HCT116 (cell line): ENCODE measurements at regions not wholly inside any gene's neighbourhood (a gene's known extent, or its start where the extent isn't known, plus 50 kb on each side); places are given as distances from the start of the nearest gene placed in this dataset.

Experiments used
- ATAC-seq: fragments of 200-7000 bp; cut with Tn5 transposase; 2 replicates; pipeline ENCODE4 v1.9.1; 2020; ENCODE audit warnings: mild to moderate bottlenecking, moderate library complexity
- BruUV-seq: library from RNA; stranded (reverse); fragments of 400-500 nt; replicated peaks from 2 replicates; lab custom pipeline; 2021; lab: Mats Ljungman, UMichigan
- CTCF ChIA-PET: fragments of 300-600 bp; sonication (Branson Sonifier 250); formaldehyde crosslinking; loops from one replicate; lab custom pipeline; 2021; ENCODE audit warnings: antibody characterized with exemption; lab: Charles Lee
- POLR2A ChIA-PET: fragments of 300-600, 350-600 bp; sonication (Branson Sonifier 250); formaldehyde crosslinking; loops from one replicate; lab custom pipeline; 2021; ENCODE audit warnings: antibody characterized with exemption; lab: Charles Lee
- RAD21 ChIA-PET, 2 experiments: fragments of 300-600 bp; sonication (Branson Sonifier 250); formaldehyde crosslinking; loops; one replicate each; lab custom pipeline; 2023; ENCODE audit warnings: low total read pairs in 2 of 2; ENCODE audit not compliant: uncharacterized antibody in 2 of 2, unreplicated experiment in 2 of 2, low non-redundant PET in 1 of 2; lab: Charles Lee
- DNase-seq: peaks from one replicate; pipeline ENCODE4 v3.0.0-alpha.2; 2010; ENCODE audit warnings: low read depth, low spot score
- H2AFZ ChIP-seq: fragments of 200-600 bp; shearing (Covaris generic), sonication (generic); 2 replicates; pipeline ENCODE4 v1.6.1; 2017; ENCODE audit warnings: low read depth, mixed run types, mixed read lengths, antibody characterized with exemption, low read length; ENCODE audit not compliant: poor library complexity, severe bottlenecking
- H3K27ac ChIP-seq: 2 replicates; pipeline ENCODE4 v1.5.1; 2012; ENCODE audit warnings: low read depth, low read length
- H3K27me3 ChIP-seq: fragments of 200-600 bp; sonication (generic); 2 replicates; pipeline ENCODE4 v1.6.1; 2016; ENCODE audit warnings: mixed run types, low read length, mixed read lengths; ENCODE audit not compliant: insufficient read depth
- H3K36me3 ChIP-seq, 2 experiments: fragments of 200-500 bp in 1 of 2; fragments of 200-600 bp in 1 of 2; sonication (Bioruptor generic) in 1 of 2; sonication (generic) in 1 of 2; 2 replicates each; pipeline versions ENCODE4 v1.5.1 to v1.6.1; 2014 to 2016; ENCODE audit warnings: low read length in 2 of 2, inconsistent platforms in 1 of 2, mixed read lengths in 1 of 2, mixed run types in 1 of 2; ENCODE audit not compliant: insufficient read depth in 2 of 2, control insufficient read depth in 1 of 2
- H3K4me1 ChIP-seq, 2 experiments: fragments of 200-600 bp in 1 of 2; sonication (generic) in 1 of 2; 2 replicates each; pipeline versions ENCODE4 v1.5.1 to v1.6.1; 2012 to 2017; ENCODE audit warnings: low read length in 2 of 2, inconsistent platforms in 1 of 2, mild to moderate bottlenecking in 1 of 2, mixed read lengths in 1 of 2, mixed run types in 1 of 2, moderate library complexity in 1 of 2; ENCODE audit not compliant: insufficient read depth in 2 of 2, control insufficient read depth in 1 of 2
- H3K4me2 ChIP-seq: fragments of 200-600 bp; sonication (generic); 2 replicates; pipeline ENCODE4 v1.6.1; 2017; ENCODE audit warnings: mixed run types, low read length, mixed read lengths
- H3K4me3 ChIP-seq, 2 experiments: fragments of 200-600 bp in 1 of 2; sonication (generic) in 1 of 2; replicated peaks in 1 of 2; 2 replicates each; pipeline ENCODE4 v1.5.1; 2011 to 2016; ENCODE audit warnings: low read length in 2 of 2, control low read depth in 1 of 2, low read depth in 1 of 2, mild to moderate bottlenecking in 1 of 2, mixed read lengths in 1 of 2, mixed run types in 1 of 2
- H3K79me2 ChIP-seq: fragments of 200-600 bp; sonication (generic); 2 replicates; pipeline ENCODE4 v1.6.1; 2017; ENCODE audit warnings: mild to moderate bottlenecking, mixed run types, low read length, moderate library complexity, mixed read lengths; ENCODE audit not compliant: insufficient read depth
- H3K9ac ChIP-seq: fragments of 200-600 bp; sonication (generic); 2 replicates; pipeline ENCODE4 v1.6.1; 2016; ENCODE audit warnings: low read length, mixed read lengths
- H3K9me2 ChIP-seq: fragments of 200-600 bp; sonication (generic), shearing (Covaris generic); 2 replicates; pipeline ENCODE4 v1.6.1; 2017; ENCODE audit warnings: mixed run types, mild to moderate bottlenecking, moderate library complexity; ENCODE audit not compliant: insufficient read depth
- H3K9me3 ChIP-seq, 2 experiments: fragments of 200-500 bp in 1 of 2; fragments of 200-600 bp in 1 of 2; sonication (Bioruptor generic) in 1 of 2; sonication (generic) in 1 of 2; 2 replicates each; pipeline ENCODE4 v1.6.1; 2014 to 2017; ENCODE audit warnings: low read length in 2 of 2, mixed read lengths in 2 of 2, inconsistent platforms in 1 of 2, low read depth in 1 of 2, mild to moderate bottlenecking in 1 of 2, mixed run types in 1 of 2, moderate library complexity in 1 of 2; ENCODE audit not compliant: control insufficient read depth in 1 of 2, insufficient read depth in 1 of 2
- H4K20me1 ChIP-seq: fragments of 200-600 bp; sonication (generic), shearing (Covaris generic); 2 replicates; pipeline ENCODE4 v1.6.1; 2017; ENCODE audit warnings: mixed run types, mild to moderate bottlenecking, moderate library complexity; ENCODE audit not compliant: insufficient read depth
- CEBPB ChIP-seq: IDR thresholded peaks from 2 replicates; pipeline ENCODE4 v1.6.1; 2012; ENCODE audit warnings: low read depth
- EGR1 ChIP-seq: IDR thresholded peaks from 2 replicates; pipeline ENCODE4 v1.6.1; 2012; ENCODE audit warnings: low read depth
- ELF1 ChIP-seq: IDR thresholded peaks from 2 replicates; pipeline ENCODE4 v1.6.1; 2012; ENCODE audit warnings: low read depth, borderline replicate concordance
- EZH2 ChIP-seq: fragments of 200-600 bp; sonication (generic); IDR thresholded peaks from 2 replicates; pipeline ENCODE4 v1.6.1; 2017; ENCODE audit warnings: antibody characterized with exemption, mixed run types
- EZH2phosphoT487 ChIP-seq: fragments of 200-600 bp; IDR thresholded peaks from 2 replicates; pipeline ENCODE4 v1.6.1; 2018; ENCODE audit warnings: antibody characterized with exemption, borderline replicate concordance
- FOSL1 ChIP-seq: IDR thresholded peaks from 2 replicates; pipeline ENCODE4 v1.6.1; 2012; ENCODE audit warnings: low read depth
- JUND ChIP-seq: IDR thresholded peaks from 2 replicates; pipeline ENCODE4 v1.6.1; 2012
- POLR2A ChIP-seq: IDR thresholded peaks from 2 replicates; pipeline ENCODE4 v1.7.0; 2011; ENCODE audit warnings: borderline replicate concordance; ENCODE audit not compliant: insufficient read depth, insufficient read length; ENCODE audit errors: extremely low read depth
- RAD21 ChIP-seq: IDR thresholded peaks from 2 replicates; pipeline ENCODE4 v1.6.1; 2012; ENCODE audit warnings: low read depth, mild to moderate bottlenecking
- SIN3A ChIP-seq: IDR thresholded peaks from 2 replicates; pipeline ENCODE4 v1.6.1; 2012; ENCODE audit warnings: low read depth
- SP1 ChIP-seq: IDR thresholded peaks from 2 replicates; pipeline ENCODE4 v1.6.1; 2012; ENCODE audit warnings: low read depth
- YY1 ChIP-seq: IDR thresholded peaks from 2 replicates; pipeline ENCODE4 v1.6.1; 2011; ENCODE audit warnings: low read length, low read depth, moderate library complexity, mild to moderate bottlenecking; ENCODE audit not compliant: insufficient replicate concordance; ENCODE audit errors: extremely low read depth
- ZFX ChIP-seq: fragments of 450-650 bp; IDR thresholded peaks from 2 replicates; pipeline ENCODE4 v1.6.1; 2017
- ZNF274 ChIP-seq: fragments of 200-500 bp; sonication (Bioruptor generic); IDR thresholded peaks from 2 replicates; pipeline ENCODE4 v1.6.1; 2014; ENCODE audit warnings: mild to moderate bottlenecking, low read depth, low read length, inconsistent platforms
- intact Hi-C: fragments of 100-400 bp; cut with micrococcal nuclease; formaldehyde crosslinking; loops from 2 replicates; pipeline ENCODE4 v1.10.0; 2022
- TF ChIP-seq, protein P1 (sequence below): IDR thresholded peaks from 2 replicates; pipeline ENCODE4 v1.6.1; 2012
- TF ChIP-seq, protein P2 (sequence below): IDR thresholded peaks from 2 replicates; pipeline ENCODE4 v1.6.1; 2012; ENCODE audit warnings: low read depth
- TF ChIP-seq, protein P3 (sequence below): IDR thresholded peaks from 2 replicates; pipeline ENCODE4 v1.6.1; 2011; ENCODE audit warnings: mild to moderate bottlenecking, low read length, moderate library complexity; ENCODE audit not compliant: insufficient replicate concordance; ENCODE audit errors: extremely low read depth

DNA sequence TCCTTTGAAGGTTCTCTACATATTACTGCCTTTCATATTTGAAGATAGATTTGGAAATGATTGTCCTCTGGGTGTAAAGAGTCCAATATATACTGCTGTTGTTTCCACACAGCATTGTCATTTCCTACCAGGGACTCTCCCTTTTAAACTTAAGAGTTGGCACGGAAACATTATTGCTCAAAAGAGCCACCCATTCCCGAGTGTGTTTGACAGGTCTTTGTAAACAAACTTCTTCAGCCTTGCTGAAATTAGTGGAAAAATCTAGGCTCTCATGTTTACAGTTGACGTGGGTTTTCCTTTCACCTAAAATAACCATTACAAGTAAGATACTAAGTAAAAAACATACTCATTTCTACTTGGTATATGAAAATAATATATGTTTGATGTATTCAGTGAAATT is 111.4 kb upstream of the LIMCH1 start:
- Histone ChIP-seq H2AFZ (no peak overlapping the region), H3K79me2 (no peaks in the 10 kb centered on the region), H3K9me3 (no peaks in the 10 kb centered on the region), H3K36me3 (no peaks in the 10 kb centered on the region), H4K20me1 (no peaks in the 10 kb centered on the region), H3K27ac (no peak overlapping the region), H3K4me3 (no peak overlapping the region), H3K27me3 (no peaks in the 10 kb centered on the region), H3K4me2 (no peak overlapping the region), H3K9me2 (no peaks in the 10 kb centered on the region), H3K9ac (no peak overlapping the region), H3K4me1 (no peaks in the 10 kb centered on the region)
- RAD21 ChIA-PET: no interaction called here
- POLR2A ChIA-PET: no interaction called here
- CTCF ChIA-PET: no interaction called here
- intact Hi-C loops: no loop called here
- BruUV-seq: no TSS peak
- DNase-seq: no peak
- no peak for ATAC-seq
- no peak for TF ChIP-seq JUND
- TF ChIP-seq SIN3A: no peak
- TF ChIP-seq, protein P1, sequence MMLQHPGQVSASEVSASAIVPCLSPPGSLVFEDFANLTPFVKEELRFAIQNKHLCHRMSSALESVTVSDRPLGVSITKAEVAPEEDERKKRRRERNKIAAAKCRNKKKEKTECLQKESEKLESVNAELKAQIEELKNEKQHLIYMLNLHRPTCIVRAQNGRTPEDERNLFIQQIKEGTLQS: no peak
- TF ChIP-seq EZH2: no peak
- no peak for TF ChIP-seq YY1
- no peak for TF ChIP-seq CEBPB
- TF ChIP-seq EZH2phosphoT487: no peak
- no peak for TF ChIP-seq RAD21
- no peak for TF ChIP-seq ZFX
- TF ChIP-seq EGR1: no peak
- no peak for TF ChIP-seq ZNF274
- TF ChIP-seq SP1: no peak
- TF ChIP-seq ELF1: no peak
- TF ChIP-seq, protein P2, sequence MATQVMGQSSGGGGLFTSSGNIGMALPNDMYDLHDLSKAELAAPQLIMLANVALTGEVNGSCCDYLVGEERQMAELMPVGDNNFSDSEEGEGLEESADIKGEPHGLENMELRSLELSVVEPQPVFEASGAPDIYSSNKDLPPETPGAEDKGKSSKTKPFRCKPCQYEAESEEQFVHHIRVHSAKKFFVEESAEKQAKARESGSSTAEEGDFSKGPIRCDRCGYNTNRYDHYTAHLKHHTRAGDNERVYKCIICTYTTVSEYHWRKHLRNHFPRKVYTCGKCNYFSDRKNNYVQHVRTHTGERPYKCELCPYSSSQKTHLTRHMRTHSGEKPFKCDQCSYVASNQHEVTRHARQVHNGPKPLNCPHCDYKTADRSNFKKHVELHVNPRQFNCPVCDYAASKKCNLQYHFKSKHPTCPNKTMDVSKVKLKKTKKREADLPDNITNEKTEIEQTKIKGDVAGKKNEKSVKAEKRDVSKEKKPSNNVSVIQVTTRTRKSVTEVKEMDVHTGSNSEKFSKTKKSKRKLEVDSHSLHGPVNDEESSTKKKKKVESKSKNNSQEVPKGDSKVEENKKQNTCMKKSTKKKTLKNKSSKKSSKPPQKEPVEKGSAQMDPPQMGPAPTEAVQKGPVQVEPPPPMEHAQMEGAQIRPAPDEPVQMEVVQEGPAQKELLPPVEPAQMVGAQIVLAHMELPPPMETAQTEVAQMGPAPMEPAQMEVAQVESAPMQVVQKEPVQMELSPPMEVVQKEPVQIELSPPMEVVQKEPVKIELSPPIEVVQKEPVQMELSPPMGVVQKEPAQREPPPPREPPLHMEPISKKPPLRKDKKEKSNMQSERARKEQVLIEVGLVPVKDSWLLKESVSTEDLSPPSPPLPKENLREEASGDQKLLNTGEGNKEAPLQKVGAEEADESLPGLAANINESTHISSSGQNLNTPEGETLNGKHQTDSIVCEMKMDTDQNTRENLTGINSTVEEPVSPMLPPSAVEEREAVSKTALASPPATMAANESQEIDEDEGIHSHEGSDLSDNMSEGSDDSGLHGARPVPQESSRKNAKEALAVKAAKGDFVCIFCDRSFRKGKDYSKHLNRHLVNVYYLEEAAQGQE: no peak
- TF ChIP-seq, protein P3, sequence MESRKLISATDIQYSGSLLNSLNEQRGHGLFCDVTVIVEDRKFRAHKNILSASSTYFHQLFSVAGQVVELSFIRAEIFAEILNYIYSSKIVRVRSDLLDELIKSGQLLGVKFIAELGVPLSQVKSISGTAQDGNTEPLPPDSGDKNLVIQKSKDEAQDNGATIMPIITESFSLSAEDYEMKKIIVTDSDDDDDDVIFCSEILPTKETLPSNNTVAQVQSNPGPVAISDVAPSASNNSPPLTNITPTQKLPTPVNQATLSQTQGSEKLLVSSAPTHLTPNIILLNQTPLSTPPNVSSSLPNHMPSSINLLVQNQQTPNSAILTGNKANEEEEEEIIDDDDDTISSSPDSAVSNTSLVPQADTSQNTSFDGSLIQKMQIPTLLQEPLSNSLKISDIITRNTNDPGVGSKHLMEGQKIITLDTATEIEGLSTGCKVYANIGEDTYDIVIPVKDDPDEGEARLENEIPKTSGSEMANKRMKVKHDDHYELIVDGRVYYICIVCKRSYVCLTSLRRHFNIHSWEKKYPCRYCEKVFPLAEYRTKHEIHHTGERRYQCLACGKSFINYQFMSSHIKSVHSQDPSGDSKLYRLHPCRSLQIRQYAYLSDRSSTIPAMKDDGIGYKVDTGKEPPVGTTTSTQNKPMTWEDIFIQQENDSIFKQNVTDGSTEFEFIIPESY: no peak
- no peak for TF ChIP-seq POLR2A
- TF ChIP-seq FOSL1: no peak
